IMR-90 (cell line): ENCODE measurements at regions not wholly inside any gene's neighbourhood (a gene's known extent, or its start where the extent isn't known, plus 50 kb on each side); places are given as distances from the start of the nearest gene placed in this dataset.

ENCODE experiments used
- MXI1 ChIP-seq: IDR thresholded peaks from 2 replicates; pipeline ENCODE4 v1.6.1; 2012; ENCODE audit warnings: low read depth, mild to moderate bottlenecking, low read length, moderate library complexity, borderline replicate concordance
- NFE2L2 ChIP-seq: fragments of 150-350 bp; IDR thresholded peaks from 2 replicates; pipeline ENCODE4 v1.6.1; 2016; ENCODE audit warnings: low read depth, mild to moderate bottlenecking, low read length
- POLR2A ChIP-seq: IDR thresholded peaks from 2 replicates; pipeline ENCODE4 v1.6.1; 2012; ENCODE audit warnings: mild to moderate bottlenecking, low read depth, low read length
- TF ChIP-seq, protein P1 (sequence below): conservative IDR thresholded peaks from 2 replicates; pipeline ENCODE4 v1.5.1; 2012; ENCODE audit warnings: mild to moderate bottlenecking, low read depth, low read length, improper control_type of control experiment
- TF ChIP-seq, protein P2 (sequence below): fragments of 150-350 bp; IDR thresholded peaks from 2 replicates; pipeline ENCODE4 v1.6.1; 2016; ENCODE audit warnings: low read depth, mild to moderate bottlenecking, low read length, moderate library complexity, borderline replicate concordance

DNA sequence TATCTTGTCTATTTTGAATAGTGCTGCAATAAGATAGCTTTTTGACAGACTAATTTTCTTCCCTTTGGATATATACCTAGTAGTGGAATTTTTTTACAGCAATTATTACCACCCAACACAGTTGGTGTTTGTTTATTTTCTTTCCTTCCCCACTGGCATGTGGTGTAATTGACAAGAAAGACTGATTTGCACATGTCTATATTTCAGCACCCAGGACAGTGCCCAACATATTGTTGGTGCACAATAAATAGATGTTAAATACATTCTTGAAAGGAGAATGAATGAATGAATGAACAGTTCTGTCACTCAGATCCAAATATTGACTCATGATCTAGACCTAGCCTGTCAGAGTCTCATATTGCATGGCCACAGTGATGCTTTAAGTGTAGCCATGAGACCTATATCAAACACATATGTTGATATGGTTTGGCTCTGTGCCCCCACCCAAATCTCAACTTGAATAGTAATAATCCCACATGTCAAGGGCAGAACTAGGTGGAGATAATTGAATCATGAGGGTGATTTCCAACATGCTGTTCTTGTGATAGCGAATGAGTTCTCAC lies 538.2 kb downstream of the NYAP2 start:
- TF ChIP-seq, protein P1, sequence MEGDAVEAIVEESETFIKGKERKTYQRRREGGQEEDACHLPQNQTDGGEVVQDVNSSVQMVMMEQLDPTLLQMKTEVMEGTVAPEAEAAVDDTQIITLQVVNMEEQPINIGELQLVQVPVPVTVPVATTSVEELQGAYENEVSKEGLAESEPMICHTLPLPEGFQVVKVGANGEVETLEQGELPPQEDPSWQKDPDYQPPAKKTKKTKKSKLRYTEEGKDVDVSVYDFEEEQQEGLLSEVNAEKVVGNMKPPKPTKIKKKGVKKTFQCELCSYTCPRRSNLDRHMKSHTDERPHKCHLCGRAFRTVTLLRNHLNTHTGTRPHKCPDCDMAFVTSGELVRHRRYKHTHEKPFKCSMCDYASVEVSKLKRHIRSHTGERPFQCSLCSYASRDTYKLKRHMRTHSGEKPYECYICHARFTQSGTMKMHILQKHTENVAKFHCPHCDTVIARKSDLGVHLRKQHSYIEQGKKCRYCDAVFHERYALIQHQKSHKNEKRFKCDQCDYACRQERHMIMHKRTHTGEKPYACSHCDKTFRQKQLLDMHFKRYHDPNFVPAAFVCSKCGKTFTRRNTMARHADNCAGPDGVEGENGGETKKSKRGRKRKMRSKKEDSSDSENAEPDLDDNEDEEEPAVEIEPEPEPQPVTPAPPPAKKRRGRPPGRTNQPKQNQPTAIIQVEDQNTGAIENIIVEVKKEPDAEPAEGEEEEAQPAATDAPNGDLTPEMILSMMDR, result no peak
- TF ChIP-seq MXI1 (no peak), NFE2L2 (no peak), POLR2A (no peak)
- TF ChIP-seq, protein P2, sequence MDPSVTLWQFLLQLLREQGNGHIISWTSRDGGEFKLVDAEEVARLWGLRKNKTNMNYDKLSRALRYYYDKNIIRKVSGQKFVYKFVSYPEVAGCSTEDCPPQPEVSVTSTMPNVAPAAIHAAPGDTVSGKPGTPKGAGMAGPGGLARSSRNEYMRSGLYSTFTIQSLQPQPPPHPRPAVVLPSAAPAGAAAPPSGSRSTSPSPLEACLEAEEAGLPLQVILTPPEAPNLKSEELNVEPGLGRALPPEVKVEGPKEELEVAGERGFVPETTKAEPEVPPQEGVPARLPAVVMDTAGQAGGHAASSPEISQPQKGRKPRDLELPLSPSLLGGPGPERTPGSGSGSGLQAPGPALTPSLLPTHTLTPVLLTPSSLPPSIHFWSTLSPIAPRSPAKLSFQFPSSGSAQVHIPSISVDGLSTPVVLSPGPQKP, result no peak
